Hepatocyte (in vitro differentiated cells): ENCODE measurements at regions not wholly inside any gene's neighbourhood (a gene's known extent, or its start where the extent isn't known, plus 50 kb on each side); places are given as distances from the start of the nearest gene placed in this dataset.

Experiments used
- CTCF ChIP-seq: fragments of 200-600 bp; sonication (generic); IDR thresholded peaks from 2 replicates; pipeline ENCODE4 v1.5.1; 2016; ENCODE audit warnings: antibody characterized with exemption, mild to moderate bottlenecking; ENCODE audit not compliant: poor library complexity
- EZH2phosphoT487 ChIP-seq: fragments of 200-600 bp; sonication (generic); IDR thresholded peaks from one replicate; pipeline ENCODE4 v1.6.1; 2018; ENCODE audit warnings: antibody characterized with exemption, mild to moderate bottlenecking, low read depth, moderate library complexity; ENCODE audit not compliant: unreplicated experiment, severe bottlenecking

DNA sequence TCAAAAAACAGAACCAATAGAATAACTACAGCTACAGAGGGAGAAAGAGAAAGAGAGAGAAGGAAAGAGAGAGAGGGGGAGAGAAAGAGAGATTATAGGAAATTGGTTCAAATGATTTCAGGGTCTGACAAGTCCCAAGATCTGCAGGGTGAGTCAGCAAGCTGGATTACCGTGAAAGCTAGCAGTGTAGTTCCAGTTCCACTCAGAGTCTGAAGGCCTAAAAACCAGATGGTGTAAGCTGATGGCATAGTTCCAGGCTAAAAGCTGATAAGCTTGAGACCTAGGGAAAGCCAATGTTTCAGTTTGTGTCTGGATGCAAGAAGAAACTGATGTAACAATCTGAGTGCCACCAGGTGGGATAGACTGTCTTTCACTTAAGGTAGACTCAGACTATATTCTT is 397.7 kb downstream of the TRIB2 start:
- TF ChIP-seq CTCF (no peak), EZH2phosphoT487 (no peak)
